IMR-90 (cell line): ENCODE measurements at regions not wholly inside any gene's neighbourhood (a gene's known extent, or its start where the extent isn't known, plus 50 kb on each side); places are given as distances from the start of the nearest gene placed in this dataset.

Experiments used
- BHLHE40 ChIP-seq: fragments of 150-350 bp; IDR thresholded peaks from 2 replicates; pipeline ENCODE4 v1.6.1; 2016; ENCODE audit warnings: mild to moderate bottlenecking, low read depth, low read length
- CEBPB ChIP-seq: IDR thresholded peaks from 2 replicates; pipeline ENCODE4 v1.6.1; 2012; ENCODE audit warnings: low read depth, low read length, improper control_type of control experiment
- CTCF ChIP-seq: conservative IDR thresholded peaks from 2 replicates; pipeline ENCODE4 v1.5.1; 2012; ENCODE audit warnings: mild to moderate bottlenecking, low read depth, low read length, improper control_type of control experiment
- ELK1 ChIP-seq: fragments of 150-350 bp; IDR thresholded peaks from 2 replicates; pipeline ENCODE4 v1.6.1; 2016; ENCODE audit warnings: low read depth, mild to moderate bottlenecking, low read length, moderate library complexity, borderline replicate concordance
- MAFK ChIP-seq: IDR thresholded peaks from 2 replicates; pipeline ENCODE4 v1.6.1; 2012; ENCODE audit warnings: low read depth, low read length, improper control_type of control experiment
- MAZ ChIP-seq: IDR thresholded peaks from 2 replicates; pipeline ENCODE4 v1.6.1; 2012; ENCODE audit warnings: low read depth, mild to moderate bottlenecking, low read length, improper control_type of control experiment, moderate library complexity, borderline replicate concordance
- POLR2A ChIP-seq: IDR thresholded peaks from 2 replicates; pipeline ENCODE4 v1.6.1; 2012; ENCODE audit warnings: mild to moderate bottlenecking, low read depth, low read length
- SMC3 ChIP-seq: fragments of 150-350 bp; IDR thresholded peaks from 2 replicates; pipeline ENCODE4 v1.6.1; 2016; ENCODE audit warnings: low read depth, mild to moderate bottlenecking, antibody characterized with exemption, low read length, moderate library complexity

- TF ChIP-seq BHLHE40 (no peak), CTCF (no peak), MAZ (no peak), SMC3 (no peak), POLR2A (no peak), CEBPB (no peak), MAFK (no peak), ELK1 (no peak)
These were observed 324.5 kb upstream of the KLF6 start for GRCh38 chr10:4109469-4109868.
